GM23338 (cell line): ENCODE measurements at regions not wholly inside any gene's neighbourhood (a gene's known extent, or its start where the extent isn't known, plus 50 kb on each side); places are given as distances from the start of the nearest gene placed in this dataset.

ENCODE experiments used
- ATAC-seq: fragments of 200-7000 bp; cut with Tn5 transposase; 3 replicates; pipeline ENCODE4 v1.9.1; 2020
- DNase-seq: peaks from one replicate; pipeline ENCODE4 v3.0.0-alpha.2; 2015; ENCODE audit warnings: low spot score
- H2AFZ ChIP-seq: fragments of 200-600 bp; sonication (generic); 2 replicates; pipeline ENCODE4 v1.8.0; 2016; ENCODE audit warnings: antibody characterized with exemption, mild to moderate bottlenecking, moderate library complexity
- H3F3A ChIP-seq: fragments of 200-600 bp; sonication (generic); replicated peaks from 2 replicates; pipeline ENCODE4 v1.8.0; 2017; ENCODE audit warnings: antibody characterized with exemption, mixed run types, low read depth
- H3K27ac ChIP-seq: fragments of 200-600 bp; sonication (generic); 2 replicates; pipeline ENCODE4 v1.6.1; 2016; ENCODE audit warnings: low read depth
- H3K27me3 ChIP-seq: fragments of 200-600 bp; sonication (generic); 2 replicates; pipeline ENCODE4 v1.8.0; 2016; ENCODE audit warnings: mild to moderate bottlenecking, mixed run types, moderate library complexity; ENCODE audit not compliant: insufficient read depth
- H3K36me3 ChIP-seq: fragments of 200-600 bp; sonication (generic); 2 replicates; pipeline ENCODE4 v1.8.0; 2016; ENCODE audit warnings: mild to moderate bottlenecking; ENCODE audit not compliant: insufficient read depth
- H3K4me1 ChIP-seq: fragments of 200-600 bp; sonication (generic); 2 replicates; pipeline ENCODE4 v1.8.0; 2016; ENCODE audit warnings: mild to moderate bottlenecking, moderate library complexity; ENCODE audit not compliant: insufficient read depth
- H3K4me2 ChIP-seq: fragments of 200-600 bp; sonication (generic); 2 replicates; pipeline ENCODE4 v1.7.1; 2017; ENCODE audit warnings: mixed run types
- H3K4me3 ChIP-seq: fragments of 200-600 bp; sonication (generic); 2 replicates; pipeline ENCODE4 v1.6.1; 2016; ENCODE audit warnings: mixed run types
- H3K79me2 ChIP-seq: fragments of 200-600 bp; sonication (generic); replicated peaks from 2 replicates; pipeline ENCODE4 v1.8.0; 2017; ENCODE audit warnings: mild to moderate bottlenecking; ENCODE audit not compliant: insufficient read depth
- H3K9me2 ChIP-seq: fragments of 200-600 bp; sonication (generic); 2 replicates; pipeline ENCODE4 v1.8.0; 2017; ENCODE audit not compliant: insufficient read depth
- H4K20me1 ChIP-seq: fragments of 200-600 bp; sonication (generic); replicated peaks from 2 replicates; pipeline ENCODE4 v1.8.0; 2017; ENCODE audit warnings: mild to moderate bottlenecking; ENCODE audit not compliant: insufficient read depth
- H3K27ac Mint-ChIP-seq: 2 replicates; pipeline ENCODE4 v1.8.0; 2020; ENCODE audit warnings: inconsistent platforms, mild to moderate bottlenecking, moderate library complexity, mixed read lengths
- H3K27me3 Mint-ChIP-seq: 3 replicates; pipeline ENCODE4 v1.8.0; 2022; ENCODE audit warnings: low read depth, mild to moderate bottlenecking, moderate library complexity, mixed read lengths, inconsistent platforms; ENCODE audit not compliant: insufficient read depth, poor library complexity
- H3K36me3 Mint-ChIP-seq: 3 replicates; pipeline ENCODE4 v1.8.0; 2021; ENCODE audit warnings: low read depth, mild to moderate bottlenecking, inconsistent platforms, moderate library complexity, mixed read lengths
- H3K4me1 Mint-ChIP-seq: 3 replicates; pipeline ENCODE4 v1.8.0; 2020; ENCODE audit warnings: mild to moderate bottlenecking, inconsistent platforms, mixed read lengths
- H3K4me3 Mint-ChIP-seq: 3 replicates; pipeline ENCODE4 v1.8.0; 2021; ENCODE audit warnings: moderate library complexity, mild to moderate bottlenecking, inconsistent platforms, mixed read lengths
- H3K9me3 Mint-ChIP-seq: 3 replicates; pipeline ENCODE4 v1.8.0; 2020; ENCODE audit warnings: moderate library complexity, mild to moderate bottlenecking, inconsistent platforms, mixed read lengths
- CREB1 ChIP-seq: fragments of 250-450 bp; sonication (Bioruptor Pico); IDR thresholded peaks from 2 replicates; pipeline ENCODE4 v1.5.0; 2020; ENCODE audit warnings: low read depth, mild to moderate bottlenecking, moderate library complexity
- CTCF ChIP-seq, 2 experiments: fragments of 200-600 bp in 1 of 2; sonication (generic) in 1 of 2; conservative IDR thresholded peaks; 2 replicates each; pipeline versions ENCODE4 v1.5.1 to v1.6.1; 2016 to 2017; ENCODE audit warnings: antibody characterized with exemption in 2 of 2, low read depth in 2 of 2, mild to moderate bottlenecking in 2 of 2, moderate library complexity in 1 of 2
- ETS1 ChIP-seq: IDR thresholded peaks from 2 replicates; pipeline ENCODE4 v1.6.1; 2016; ENCODE audit warnings: antibody characterized with exemption
- EZH2 ChIP-seq: fragments of 200-600 bp; sonication (generic); IDR thresholded peaks from one replicate; pipeline ENCODE4 v1.8.0; 2017; ENCODE audit warnings: antibody characterized with exemption, mild to moderate bottlenecking, low read depth; ENCODE audit not compliant: unreplicated experiment
- EZH2phosphoT487 ChIP-seq: fragments of 200-600 bp; sonication (generic); IDR thresholded peaks from one replicate; pipeline ENCODE4 v1.8.1; 2018; ENCODE audit warnings: antibody characterized with exemption; ENCODE audit not compliant: unreplicated experiment
- JUNB ChIP-seq: IDR thresholded peaks from one replicate; pipeline ENCODE4 v1.6.1; 2016; ENCODE audit warnings: antibody characterized with exemption; ENCODE audit not compliant: unreplicated experiment
- NANOG ChIP-seq: IDR thresholded peaks from 2 replicates; pipeline ENCODE4 v1.6.1; 2016; ENCODE audit warnings: antibody characterized with exemption, borderline replicate concordance
- POLR2AphosphoS5 ChIP-seq: IDR thresholded peaks from 2 replicates; pipeline ENCODE4 v1.6.1; 2016; ENCODE audit warnings: antibody characterized with exemption, low read depth
- REST ChIP-seq: IDR thresholded peaks from one replicate; pipeline ENCODE4 v1.6.1; 2018; ENCODE audit warnings: antibody characterized with exemption; ENCODE audit not compliant: unreplicated experiment
- STAT1 ChIP-seq: IDR thresholded peaks from one replicate; pipeline ENCODE4 v1.6.1; 2016; ENCODE audit warnings: antibody characterized with exemption; ENCODE audit not compliant: unreplicated experiment
- ZNF114 ChIP-seq: fragments of 250-450 bp; sonication (Bioruptor Pico); IDR thresholded peaks from 2 replicates; pipeline ENCODE4 v1.5.0; 2020; ENCODE audit warnings: mild to moderate bottlenecking, moderate library complexity
- ZNF331 ChIP-seq: fragments of 250-450 bp; sonication (Bioruptor Pico); IDR thresholded peaks from 2 replicates; pipeline ENCODE4 v1.5.0; 2020; ENCODE audit warnings: low read depth, mild to moderate bottlenecking, moderate library complexity
- TF ChIP-seq, protein P1 (sequence below): fragments of 250-450 bp; sonication (Bioruptor Pico); IDR thresholded peaks from 2 replicates; pipeline ENCODE4 v1.5.0; 2020; ENCODE audit warnings: mild to moderate bottlenecking, moderate library complexity

DNA sequence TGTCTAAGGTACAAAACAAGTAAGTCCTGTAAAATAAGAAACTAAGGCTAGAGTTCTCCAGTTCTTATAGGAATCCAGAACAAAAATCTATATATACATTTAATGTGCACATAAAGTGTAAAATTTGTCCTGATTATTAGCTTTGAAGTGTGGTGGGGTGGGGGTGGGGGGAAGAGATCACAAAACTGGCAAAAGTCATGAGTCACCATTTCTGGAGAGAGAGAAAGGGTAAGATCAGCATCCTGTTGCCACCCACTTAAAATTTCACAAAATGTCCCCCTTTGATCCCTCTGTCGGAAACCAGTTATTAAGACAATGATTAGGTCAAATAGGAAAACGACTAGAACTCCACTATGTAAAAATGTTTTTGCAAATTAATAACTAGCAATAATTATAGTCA is 482.0 kb upstream of the POU3F2 start:
- H3K4me3 ChIP-seq: no peak overlapping the region
- no peaks in the 10 kb centered on the region for H3K27me3 Mint-ChIP-seq
- H3K4me1 ChIP-seq: no peaks in the 10 kb centered on the region
- H3K4me1 Mint-ChIP-seq: peaks cover 7% of the 10 kb centered on the region; the same call in 2 of the 3 replicates
- no peak overlapping the region for H3K27ac Mint-ChIP-seq
- H3K9me2 ChIP-seq: peaks cover 4% of the 10 kb centered on the region; the same call in 1 of the 2 replicates
- H3K36me3 Mint-ChIP-seq: no peaks in the 10 kb centered on the region
- H3K9me3 Mint-ChIP-seq: no peaks in the 10 kb centered on the region
- no peaks in the 10 kb centered on the region for H4K20me1 ChIP-seq
- TF ChIP-seq CREB1 (CRISPR knock-in tag) (no peak), NANOG (no peak), STAT1 (no peak), CTCF (conservative IDR thresholded peaks at IDR 0.05; ENCODE audit: low read depth in 2 of 2) (no peak), ZNF331 (CRISPR knock-in tag) (no peak), POLR2AphosphoS5 (no peak), JUNB (no peak), EZH2 (no peak), REST (no peak), ETS1 (no peak), EZH2phosphoT487 (no peak), ZNF114 (CRISPR knock-in tag) (no peak)
- TF ChIP-seq, protein P1, sequence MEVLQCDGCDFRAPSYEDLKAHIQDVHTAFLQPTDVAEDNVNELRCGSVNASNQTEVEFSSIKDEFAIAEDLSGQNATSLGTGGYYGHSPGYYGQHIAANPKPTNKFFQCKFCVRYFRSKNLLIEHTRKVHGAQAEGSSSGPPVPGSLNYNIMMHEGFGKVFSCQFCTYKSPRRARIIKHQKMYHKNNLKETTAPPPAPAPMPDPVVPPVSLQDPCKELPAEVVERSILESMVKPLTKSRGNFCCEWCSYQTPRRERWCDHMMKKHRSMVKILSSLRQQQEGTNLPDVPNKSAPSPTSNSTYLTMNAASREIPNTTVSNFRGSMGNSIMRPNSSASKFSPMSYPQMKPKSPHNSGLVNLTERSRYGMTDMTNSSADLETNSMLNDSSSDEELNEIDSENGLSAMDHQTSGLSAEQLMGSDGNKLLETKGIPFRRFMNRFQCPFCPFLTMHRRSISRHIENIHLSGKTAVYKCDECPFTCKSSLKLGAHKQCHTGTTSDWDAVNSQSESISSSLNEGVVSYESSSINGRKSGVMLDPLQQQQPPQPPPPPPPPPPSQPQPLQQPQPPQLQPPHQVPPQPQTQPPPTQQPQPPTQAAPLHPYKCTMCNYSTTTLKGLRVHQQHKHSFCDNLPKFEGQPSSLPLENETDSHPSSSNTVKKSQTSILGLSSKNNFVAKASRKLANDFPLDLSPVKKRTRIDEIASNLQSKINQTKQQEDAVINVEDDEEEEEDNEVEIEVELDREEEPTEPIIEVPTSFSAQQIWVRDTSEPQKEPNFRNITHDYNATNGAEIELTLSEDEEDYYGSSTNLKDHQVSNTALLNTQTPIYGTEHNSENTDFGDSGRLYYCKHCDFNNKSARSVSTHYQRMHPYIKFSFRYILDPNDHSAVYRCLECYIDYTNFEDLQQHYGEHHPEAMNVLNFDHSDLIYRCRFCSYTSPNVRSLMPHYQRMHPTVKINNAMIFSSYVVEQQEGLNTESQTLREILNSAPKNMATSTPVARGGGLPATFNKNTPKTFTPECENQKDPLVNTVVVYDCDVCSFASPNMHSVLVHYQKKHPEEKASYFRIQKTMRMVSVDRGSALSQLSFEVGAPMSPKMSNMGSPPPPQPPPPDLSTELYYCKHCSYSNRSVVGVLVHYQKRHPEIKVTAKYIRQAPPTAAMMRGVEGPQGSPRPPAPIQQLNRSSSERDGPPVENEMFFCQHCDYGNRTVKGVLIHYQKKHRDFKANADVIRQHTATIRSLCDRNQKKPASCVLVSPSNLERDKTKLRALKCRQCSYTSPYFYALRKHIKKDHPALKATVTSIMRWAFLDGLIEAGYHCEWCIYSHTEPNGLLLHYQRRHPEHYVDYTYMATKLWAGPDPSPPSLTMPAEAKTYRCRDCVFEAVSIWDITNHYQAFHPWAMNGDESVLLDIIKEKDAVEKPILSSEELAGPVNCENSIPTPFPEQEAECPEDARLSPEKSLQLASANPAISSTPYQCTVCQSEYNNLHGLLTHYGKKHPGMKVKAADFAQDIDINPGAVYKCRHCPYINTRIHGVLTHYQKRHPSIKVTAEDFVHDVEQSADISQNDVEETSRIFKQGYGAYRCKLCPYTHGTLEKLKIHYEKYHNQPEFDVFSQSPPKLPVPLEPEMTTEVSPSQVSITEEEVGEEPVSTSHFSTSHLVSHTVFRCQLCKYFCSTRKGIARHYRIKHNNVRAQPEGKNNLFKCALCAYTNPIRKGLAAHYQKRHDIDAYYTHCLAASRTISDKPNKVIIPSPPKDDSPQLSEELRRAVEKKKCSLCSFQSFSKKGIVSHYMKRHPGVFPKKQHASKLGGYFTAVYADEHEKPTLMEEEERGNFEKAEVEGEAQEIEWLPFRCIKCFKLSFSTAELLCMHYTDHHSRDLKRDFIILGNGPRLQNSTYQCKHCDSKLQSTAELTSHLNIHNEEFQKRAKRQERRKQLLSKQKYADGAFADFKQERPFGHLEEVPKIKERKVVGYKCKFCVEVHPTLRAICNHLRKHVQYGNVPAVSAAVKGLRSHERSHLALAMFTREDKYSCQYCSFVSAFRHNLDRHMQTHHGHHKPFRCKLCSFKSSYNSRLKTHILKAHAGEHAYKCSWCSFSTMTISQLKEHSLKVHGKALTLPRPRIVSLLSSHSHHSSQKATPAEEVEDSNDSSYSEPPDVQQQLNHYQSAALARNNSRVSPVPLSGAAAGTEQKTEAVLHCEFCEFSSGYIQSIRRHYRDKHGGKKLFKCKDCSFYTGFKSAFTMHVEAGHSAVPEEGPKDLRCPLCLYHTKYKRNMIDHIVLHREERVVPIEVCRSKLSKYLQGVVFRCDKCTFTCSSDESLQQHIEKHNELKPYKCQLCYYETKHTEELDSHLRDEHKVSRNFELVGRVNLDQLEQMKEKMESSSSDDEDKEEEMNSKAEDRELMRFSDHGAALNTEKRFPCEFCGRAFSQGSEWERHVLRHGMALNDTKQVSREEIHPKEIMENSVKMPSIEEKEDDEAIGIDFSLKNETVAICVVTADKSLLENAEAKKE (CRISPR knock-in tag): no peak
- no peak overlapping the region for H3K4me3 Mint-ChIP-seq
- H3K79me2 ChIP-seq: no peaks in the 10 kb centered on the region
- H3K4me2 ChIP-seq: no peak overlapping the region
- no peak overlapping the region for H3K27ac ChIP-seq
- H3K36me3 ChIP-seq: no peaks in the 10 kb centered on the region
- no peak for ATAC-seq
- H3F3A ChIP-seq: no peaks in the 10 kb centered on the region
- H2AFZ ChIP-seq: no peak overlapping the region
- H3K27me3 ChIP-seq: no peaks in the 10 kb centered on the region
- no peak for DNase-seq
